Effector CD4-positive, alpha-beta T cell (primary cell): ENCODE measurements at regions not wholly inside any gene's neighbourhood (a gene's known extent, or its start where the extent isn't known, plus 50 kb on each side); places are given as distances from the start of the nearest gene placed in this dataset.
"Not testable (repeated sequence)": the region's sequence is repeated elsewhere in the genome, so short reads cannot be mapped to it uniquely, and the experiment has no call there.

Experiments
- DNase-seq: peaks from one replicate; pipeline ENCODE4 v3.0.0-alpha.2; 2020

GRCh38 chr18:1149709-1150108, 245.0 kb downstream of the ADCYAP1 start:
- DNase-seq: no peak

- DNase-seq: no peak
Measured at GRCh38 chr18:1150344-1150743, 245.7 kb downstream of the ADCYAP1 start.

- not testable (repeated sequence) for DNase-seq
Measured at GRCh38 chr18:1152958-1153357, 248.3 kb downstream of the ADCYAP1 start.

- no peak for DNase-seq
Measured at GRCh38 chr18:1173593-1173992, 268.9 kb downstream of the ADCYAP1 start.

GRCh38 chr18:1177232-1177631, 272.6 kb downstream of the ADCYAP1 start:
- DNase-seq: no peak

GRCh38 chr18:1191341-1191740, 286.7 kb downstream of the ADCYAP1 start:
- DNase-seq: no peak

- DNase-seq: no peak
Measured at GRCh38 chr18:1213126-1213525, 308.5 kb downstream of the ADCYAP1 start.

GRCh38 chr18:1222880-1223279, 318.2 kb downstream of the ADCYAP1 start:
- no peak for DNase-seq

- DNase-seq: no peak
Measured at GRCh38 chr18:1227025-1227424, 322.4 kb downstream of the ADCYAP1 start.

- no peak for DNase-seq
Measured at GRCh38 chr18:1229634-1230033, 325.0 kb downstream of the ADCYAP1 start.

- no peak for DNase-seq
Measured at GRCh38 chr18:1232867-1233266, 328.2 kb downstream of the ADCYAP1 start.

GRCh38 chr18:1240701-1241100, 336.0 kb downstream of the ADCYAP1 start:
- no peak for DNase-seq

- no peak for DNase-seq
Measured at GRCh38 chr18:1244397-1245122, 339.9 kb downstream of the ADCYAP1 start.

- DNase-seq: no peak
Measured at GRCh38 chr18:1246827-1247226, 342.2 kb downstream of the ADCYAP1 start.

- no peak for DNase-seq
Measured at GRCh38 chr18:1252534-1252933, 347.9 kb downstream of the ADCYAP1 start.

GRCh38 chr18:1252936-1253335, 348.3 kb downstream of the ADCYAP1 start:
- DNase-seq: no peak

GRCh38 chr18:1253827-1254226, 349.2 kb downstream of the ADCYAP1 start:
- DNase-seq: no peak

- DNase-seq: no peak
Measured at GRCh38 chr18:1261054-1261453, 356.4 kb downstream of the ADCYAP1 start.

GRCh38 chr18:1267021-1267420, 362.4 kb downstream of the ADCYAP1 start:
- DNase-seq: no peak

- no peak for DNase-seq
Measured at GRCh38 chr18:1270081-1270480, 365.4 kb downstream of the ADCYAP1 start.

- no peak for DNase-seq
Measured at GRCh38 chr18:1273469-1273868, 368.8 kb downstream of the ADCYAP1 start.

GRCh38 chr18:1292167-1292566, 387.5 kb downstream of the ADCYAP1 start:
- DNase-seq: no peak

GRCh38 chr18:1294229-1294628, 389.6 kb downstream of the ADCYAP1 start:
- no peak for DNase-seq

- DNase-seq: no peak
Measured at GRCh38 chr18:1296237-1296636, 391.6 kb downstream of the ADCYAP1 start.

GRCh38 chr18:1302861-1303260, 398.2 kb downstream of the ADCYAP1 start:
- no peak for DNase-seq
